SK-N-SH treated with all-trans-retinoic acid at 6 μM for 48 hours (cell line): ENCODE measurements at regions not wholly inside any gene's neighbourhood (a gene's known extent, or its start where the extent isn't known, plus 50 kb on each side); places are given as distances from the start of the nearest gene placed in this dataset.

Experiments used
- ARNTL ChIP-seq: fragments of 450-650 bp; formaldehyde crosslinking; IDR thresholded peaks from 2 replicates; pipeline ENCODE4 v1.5.0; 2020; ENCODE audit warnings: low read depth, mild to moderate bottlenecking, moderate library complexity, borderline replicate concordance
- CSDC2 ChIP-seq: fragments of 250-450 bp; sonication (Bioruptor Pico); IDR thresholded peaks from 2 replicates; pipeline ENCODE4 v1.5.0; 2020; ENCODE audit warnings: mild to moderate bottlenecking, moderate library complexity
- PATZ1 ChIP-seq: fragments of 250-450 bp; sonication (Bioruptor Pico); IDR thresholded peaks from 2 replicates; pipeline ENCODE4 v1.8.0; 2020; ENCODE audit warnings: mild to moderate bottlenecking, moderate library complexity, borderline replicate concordance
- SNAI2 ChIP-seq: fragments of 250-450 bp; sonication (Bioruptor Pico); IDR thresholded peaks from 2 replicates; pipeline ENCODE4 v1.5.0; 2020; ENCODE audit warnings: mild to moderate bottlenecking, moderate library complexity
- ZFP30 ChIP-seq: fragments of 450-650 bp; formaldehyde crosslinking; IDR thresholded peaks from 2 replicates; pipeline ENCODE4 v1.5.0; 2022; ENCODE audit warnings: mild to moderate bottlenecking, moderate library complexity
- TF ChIP-seq, protein P1 (sequence below): fragments of 250-450 bp; sonication (Bioruptor Pico); IDR thresholded peaks from 2 replicates; pipeline ENCODE4 v1.5.0; 2020; ENCODE audit warnings: mild to moderate bottlenecking, moderate library complexity

DNA sequence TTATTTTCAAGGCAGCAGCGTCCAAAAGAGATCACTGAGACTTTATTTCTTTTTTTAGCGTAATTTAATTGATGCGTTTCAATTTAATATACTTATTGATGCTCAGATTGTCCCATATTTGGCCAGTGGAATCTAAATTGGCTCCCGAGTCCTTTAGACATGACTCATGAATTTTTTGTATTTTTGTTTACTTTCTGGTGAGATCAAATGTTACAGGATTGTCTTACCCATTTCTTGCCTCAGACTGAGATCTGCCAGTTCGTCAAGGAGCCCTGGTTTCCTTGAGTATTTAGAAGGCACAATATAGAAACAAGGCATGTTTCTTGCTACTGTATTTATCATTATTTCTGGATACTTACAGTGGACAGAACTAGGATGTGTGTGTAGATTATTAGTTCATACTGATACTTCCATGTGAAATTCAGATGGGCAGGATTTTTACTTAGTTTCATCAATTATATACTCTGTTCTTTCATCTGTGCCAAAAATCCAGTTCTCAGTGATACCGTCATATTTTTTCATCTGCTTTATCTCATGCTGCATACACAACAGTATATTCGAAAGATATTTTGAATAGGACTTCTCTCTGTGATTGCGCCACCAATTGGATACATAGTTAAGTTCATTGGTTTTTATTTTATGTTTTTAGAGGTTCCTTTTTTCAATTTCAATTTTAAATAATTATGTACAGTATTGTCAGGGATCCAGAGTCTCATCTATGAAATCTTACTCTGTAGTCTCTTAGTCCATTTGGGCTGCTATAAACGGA lies 436.9 kb upstream of the C2CD4B start:
- no peak for TF ChIP-seq ZFP30 (CRISPR knock-in tag)
- TF ChIP-seq, protein P1, sequence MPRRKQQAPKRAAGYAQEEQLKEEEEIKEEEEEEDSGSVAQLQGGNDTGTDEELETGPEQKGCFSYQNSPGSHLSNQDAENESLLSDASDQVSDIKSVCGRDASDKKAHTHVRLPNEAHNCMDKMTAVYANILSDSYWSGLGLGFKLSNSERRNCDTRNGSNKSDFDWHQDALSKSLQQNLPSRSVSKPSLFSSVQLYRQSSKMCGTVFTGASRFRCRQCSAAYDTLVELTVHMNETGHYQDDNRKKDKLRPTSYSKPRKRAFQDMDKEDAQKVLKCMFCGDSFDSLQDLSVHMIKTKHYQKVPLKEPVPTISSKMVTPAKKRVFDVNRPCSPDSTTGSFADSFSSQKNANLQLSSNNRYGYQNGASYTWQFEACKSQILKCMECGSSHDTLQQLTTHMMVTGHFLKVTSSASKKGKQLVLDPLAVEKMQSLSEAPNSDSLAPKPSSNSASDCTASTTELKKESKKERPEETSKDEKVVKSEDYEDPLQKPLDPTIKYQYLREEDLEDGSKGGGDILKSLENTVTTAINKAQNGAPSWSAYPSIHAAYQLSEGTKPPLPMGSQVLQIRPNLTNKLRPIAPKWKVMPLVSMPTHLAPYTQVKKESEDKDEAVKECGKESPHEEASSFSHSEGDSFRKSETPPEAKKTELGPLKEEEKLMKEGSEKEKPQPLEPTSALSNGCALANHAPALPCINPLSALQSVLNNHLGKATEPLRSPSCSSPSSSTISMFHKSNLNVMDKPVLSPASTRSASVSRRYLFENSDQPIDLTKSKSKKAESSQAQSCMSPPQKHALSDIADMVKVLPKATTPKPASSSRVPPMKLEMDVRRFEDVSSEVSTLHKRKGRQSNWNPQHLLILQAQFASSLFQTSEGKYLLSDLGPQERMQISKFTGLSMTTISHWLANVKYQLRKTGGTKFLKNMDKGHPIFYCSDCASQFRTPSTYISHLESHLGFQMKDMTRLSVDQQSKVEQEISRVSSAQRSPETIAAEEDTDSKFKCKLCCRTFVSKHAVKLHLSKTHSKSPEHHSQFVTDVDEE (CRISPR knock-in tag) = no peak
- TF ChIP-seq CSDC2 = no peak
- TF ChIP-seq PATZ1 (CRISPR knock-in tag) = no peak
- TF ChIP-seq SNAI2 (CRISPR knock-in tag) = no peak
- no peak for TF ChIP-seq ARNTL
